ENCODE measurements at regions not wholly inside any gene's neighbourhood (a gene's known extent, or its start where the extent isn't known, plus 50 kb on each side); places are given as distances from the start of the nearest gene placed in this dataset.

GRCh38 chr16:7946142-7946541, 613.5 kb downstream of the RBFOX1 start:
- H3K27ac ChIP-seq (ENCODE audit: low read depth, low read length, poor library complexity, severe bottlenecking), result no peak overlapping the region
- no TSS peak for BruUV-seq (replicated peaks)
- intact Hi-C loops (cut with micrococcal nuclease; ENCODE audit: unreplicated experiment), result no loop called here
- H3K4me2 ChIP-seq (ENCODE audit: low read length), result no peak overlapping the region
- ChIA-PET CTCF (ENCODE audit: unreplicated experiment) (no interaction called here), POLR2A (no interaction called here)
- DNase-seq (ENCODE audit: low spot score), result no peak
- H3K9me2 ChIP-seq (ENCODE audit: insufficient read depth, low read length), result no peaks in the 10 kb centered on the region
- H2AFZ ChIP-seq (ENCODE audit: low read length), result no peak overlapping the region
- H4K20me1 ChIP-seq (ENCODE audit: insufficient read depth, low read length), result no peaks in the 10 kb centered on the region
- no peak overlapping the region for H3K4me3 ChIP-seq (ENCODE audit: low read depth, low read length, poor library complexity, severe bottlenecking)
- no peaks in the 10 kb centered on the region for H3K4me1 ChIP-seq (ENCODE audit: insufficient read depth, low read length, poor library complexity, severe bottlenecking)
- no peaks in the 10 kb centered on the region for H3K79me2 ChIP-seq (ENCODE audit: insufficient read depth, low read depth, low read length)
- TF ChIP-seq CTCF (conservative IDR thresholded peaks at IDR 0.05; ENCODE audit: low read length) (no peak), EZH2phosphoT487 (IDR thresholded peaks at IDR 0.05; ENCODE audit: borderline replicate concordance, low read depth, low read length) (no peak)
- no peaks in the 10 kb centered on the region for H3K9me3 ChIP-seq (ENCODE audit: low read length)
- H3K36me3 ChIP-seq (ENCODE audit: insufficient read depth, low read length), result no peaks in the 10 kb centered on the region

GRCh38 chr16:7938175-7938574, 605.5 kb downstream of the RBFOX1 start:
- Histone ChIP-seq H3K79me2 (ENCODE audit: insufficient read depth, low read depth, low read length) (no peaks in the 10 kb centered on the region), H4K20me1 (ENCODE audit: insufficient read depth, low read length) (no peaks in the 10 kb centered on the region), H2AFZ (ENCODE audit: low read length) (no peak overlapping the region), H3K4me3 (ENCODE audit: low read depth, low read length, poor library complexity, severe bottlenecking) (no peak overlapping the region), H3K4me1 (ENCODE audit: insufficient read depth, low read length, poor library complexity, severe bottlenecking) (no peaks in the 10 kb centered on the region), H3K9me2 (ENCODE audit: insufficient read depth, low read length) (no peaks in the 10 kb centered on the region), H3K9me3 (ENCODE audit: low read length) (no peaks in the 10 kb centered on the region), H3K36me3 (ENCODE audit: insufficient read depth, low read length) (no peaks in the 10 kb centered on the region), H3K4me2 (ENCODE audit: low read length) (no peak overlapping the region), H3K27ac (ENCODE audit: low read depth, low read length, poor library complexity, severe bottlenecking) (no peak overlapping the region)
- DNase-seq (ENCODE audit: low spot score), result no peak
- intact Hi-C loops (cut with micrococcal nuclease; ENCODE audit: unreplicated experiment), result no loop called here
- ChIA-PET POLR2A (no interaction called here), CTCF (ENCODE audit: unreplicated experiment) (no interaction called here)
- BruUV-seq (replicated peaks), result no TSS peak
- TF ChIP-seq CTCF (conservative IDR thresholded peaks at IDR 0.05; ENCODE audit: low read length) (no peak), EZH2phosphoT487 (IDR thresholded peaks at IDR 0.05; ENCODE audit: borderline replicate concordance, low read depth, low read length) (no peak)

GRCh38 chr16:7921345-7921744, 588.7 kb downstream of the RBFOX1 start:
- Histone ChIP-seq H3K4me2 (ENCODE audit: low read length) (no peak overlapping the region), H3K79me2 (ENCODE audit: insufficient read depth, low read depth, low read length) (no peaks in the 10 kb centered on the region), H4K20me1 (ENCODE audit: insufficient read depth, low read length) (no peaks in the 10 kb centered on the region), H3K9me3 (ENCODE audit: low read length) (no peaks in the 10 kb centered on the region), H3K9me2 (ENCODE audit: insufficient read depth, low read length) (no peaks in the 10 kb centered on the region; the same call in 1 of the 2 replicates), H2AFZ (ENCODE audit: low read length) (no peak overlapping the region), H3K4me1 (ENCODE audit: insufficient read depth, low read length, poor library complexity, severe bottlenecking) (no peaks in the 10 kb centered on the region), H3K4me3 (ENCODE audit: low read depth, low read length, poor library complexity, severe bottlenecking) (no peak overlapping the region), H3K27ac (ENCODE audit: low read depth, low read length, poor library complexity, severe bottlenecking) (no peak overlapping the region), H3K36me3 (ENCODE audit: insufficient read depth, low read length) (no peaks in the 10 kb centered on the region)
- DNase-seq (ENCODE audit: low spot score), result no peak
- BruUV-seq (replicated peaks), result no TSS peak
- ChIA-PET CTCF (ENCODE audit: unreplicated experiment) (no interaction called here), POLR2A (no interaction called here)
- intact Hi-C loops (cut with micrococcal nuclease; ENCODE audit: unreplicated experiment), result no loop called here
- no peak for TF ChIP-seq CTCF (conservative IDR thresholded peaks at IDR 0.05; ENCODE audit: low read length)
- no peak for TF ChIP-seq EZH2phosphoT487 (IDR thresholded peaks at IDR 0.05; ENCODE audit: borderline replicate concordance, low read depth, low read length)

Data from OCI-LY7 (cell line).